CD4-positive, alpha-beta T cell (primary cell): ENCODE measurements at regions not wholly inside any gene's neighbourhood (a gene's known extent, or its start where the extent isn't known, plus 50 kb on each side); places are given as distances from the start of the nearest gene placed in this dataset.
A peak's percentile ranks its signal among the peaks of the same experiment; 100 is the strongest.
"Not testable (repeated sequence)": the region's sequence is repeated elsewhere in the genome, so short reads cannot be mapped to it uniquely, and the experiment has no call there.

Source experiments
- ATAC-seq: fragments of 200-7000 bp; cut with Tn5 transposase; one replicate; pipeline ENCODE4 v1.10.0; 2022; ENCODE audit warnings: mild to moderate bottlenecking; ENCODE audit not compliant: poor library complexity
- CTCF ChIA-PET: fragments of 350-600 bp; sonication (Branson Sonifier 250); formaldehyde crosslinking; loops from one replicate; lab custom pipeline; 2021; ENCODE audit warnings: antibody characterized with exemption, inconsistent platforms; lab: Charles Lee
- POLR2A ChIA-PET: fragments of 350-600 bp; sonication (Branson Sonifier 250); formaldehyde crosslinking; loops from one replicate; lab custom pipeline; 2021; ENCODE audit warnings: antibody characterized with exemption, inconsistent platforms; lab: Charles Lee
- DNase-seq, 14 experiments: peaks; one replicate each; pipeline ENCODE4 v3.0.0-alpha.2; 2013 to 2020; ENCODE audit warnings: mixed read lengths in 2 of 14
- H3K27ac ChIP-seq, 2 donors: one replicate each; pipeline versions ENCODE4 v1.5.1 to v1.7.0; 2013; ENCODE audit warnings: low read length in 2 of 2, low read depth in 1 of 2, mild to moderate bottlenecking in 1 of 2
- H3K27me3 ChIP-seq, 2 experiments: 1 replicate in 1 of 2; 2 replicates in 1 of 2; pipeline versions ENCODE4 v1.6.1 to v1.7.0; 2013; ENCODE audit warnings: low read length in 2 of 2, control low read depth in 1 of 2, mild to moderate bottlenecking in 1 of 2, moderate library complexity in 1 of 2; ENCODE audit not compliant: insufficient read depth in 2 of 2, control insufficient read depth in 1 of 2
- H3K36me3 ChIP-seq: one replicate; pipeline ENCODE4 v1.6.1; 2013; ENCODE audit warnings: low read length, control low read depth; ENCODE audit not compliant: insufficient read depth
- H3K4me1 ChIP-seq: one replicate; pipeline ENCODE4 v1.6.1; 2013; ENCODE audit warnings: low read length, control low read depth; ENCODE audit not compliant: insufficient read depth
- H3K4me3 ChIP-seq: one replicate; pipeline ENCODE4 v1.5.1; 2013; ENCODE audit warnings: mild to moderate bottlenecking, low read length, moderate library complexity
- H3K9me3 ChIP-seq, 2 experiments: 1 replicate in 1 of 2; 2 replicates in 1 of 2; pipeline versions ENCODE4 v1.6.1 to v1.7.0; 2013; ENCODE audit warnings: low read length in 2 of 2, mild to moderate bottlenecking in 2 of 2, control low read depth in 1 of 2, moderate library complexity in 1 of 2; ENCODE audit not compliant: control insufficient read depth in 1 of 2, insufficient read depth in 1 of 2
- H3K27ac Mint-ChIP-seq: one replicate; pipeline ENCODE4 v1.8.0; 2020; ENCODE audit warnings: mixed read lengths
- H3K27me3 Mint-ChIP-seq: one replicate; pipeline ENCODE4 v1.8.0; 2021; ENCODE audit warnings: mixed read lengths
- H3K36me3 Mint-ChIP-seq: one replicate; pipeline ENCODE4 v1.8.0; 2021; ENCODE audit warnings: low read depth, mixed read lengths
- H3K4me1 Mint-ChIP-seq: one replicate; pipeline ENCODE4 v1.8.0; 2021; ENCODE audit warnings: low read depth, mixed read lengths
- H3K4me3 Mint-ChIP-seq: one replicate; pipeline ENCODE4 v1.8.0; 2020; ENCODE audit warnings: mild to moderate bottlenecking, mixed read lengths
- H3K9me3 Mint-ChIP-seq: one replicate; pipeline ENCODE4 v1.8.0; 2020; ENCODE audit warnings: mixed read lengths
- intact Hi-C, 2 experiments: fragments of 100-400 bp; cut with DNase I in 1 of 2; cut with micrococcal nuclease in 1 of 2; formaldehyde crosslinking; loops; one replicate each; pipeline versions ENCODE4 v1.15.1 to v1.9.0; 2023 to 2025; cut with DNase I, micrococcal nuclease
- TF ChIP-seq, protein P1 (sequence below): fragments of 200-600 bp; IDR thresholded peaks from one replicate; pipeline ENCODE4 v1.8.0; 2022; ENCODE audit warnings: antibody characterized with exemption, mild to moderate bottlenecking

DNA sequence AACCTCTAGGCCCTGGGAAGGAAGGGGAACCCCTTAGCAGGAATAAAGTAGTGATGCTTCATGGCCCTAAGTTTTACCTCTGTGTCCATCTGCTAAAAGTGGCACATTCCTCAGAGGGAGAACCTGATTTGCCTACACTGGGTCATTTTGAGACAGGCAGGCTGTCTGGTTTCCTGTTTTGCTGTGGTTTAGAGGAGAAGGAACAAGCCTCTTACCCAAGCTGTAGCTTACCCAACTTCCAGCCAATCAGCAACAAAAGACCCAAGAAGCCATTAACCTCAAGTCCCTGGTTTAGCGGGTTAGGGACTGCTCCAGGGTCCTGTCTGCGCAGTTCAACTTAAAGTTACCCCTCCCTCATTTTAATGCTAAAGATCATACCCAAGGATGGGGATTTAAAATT, 411.0 kb downstream of the MAT2B start:
- CTCF ChIA-PET, result no interaction called here
- POLR2A ChIA-PET, result no interaction called here
- Mint-ChIP-seq H3K4me1 (no peaks in the 10 kb centered on the region), H3K27me3 (no peaks in the 10 kb centered on the region), H3K9me3 (peaks cover 6% of the 10 kb centered on the region), H3K4me3 (no peak overlapping the region), H3K27ac (peak overlapping the region; percentile 40), H3K36me3 (no peaks in the 10 kb centered on the region)
- no peak overlapping the region for H3K4me3 ChIP-seq
- ATAC-seq, result peak; percentile 60
- peak in 3 of 14 experiments; percentile 36 to 58 (median 45) for DNase-seq
- TF ChIP-seq, protein P1, sequence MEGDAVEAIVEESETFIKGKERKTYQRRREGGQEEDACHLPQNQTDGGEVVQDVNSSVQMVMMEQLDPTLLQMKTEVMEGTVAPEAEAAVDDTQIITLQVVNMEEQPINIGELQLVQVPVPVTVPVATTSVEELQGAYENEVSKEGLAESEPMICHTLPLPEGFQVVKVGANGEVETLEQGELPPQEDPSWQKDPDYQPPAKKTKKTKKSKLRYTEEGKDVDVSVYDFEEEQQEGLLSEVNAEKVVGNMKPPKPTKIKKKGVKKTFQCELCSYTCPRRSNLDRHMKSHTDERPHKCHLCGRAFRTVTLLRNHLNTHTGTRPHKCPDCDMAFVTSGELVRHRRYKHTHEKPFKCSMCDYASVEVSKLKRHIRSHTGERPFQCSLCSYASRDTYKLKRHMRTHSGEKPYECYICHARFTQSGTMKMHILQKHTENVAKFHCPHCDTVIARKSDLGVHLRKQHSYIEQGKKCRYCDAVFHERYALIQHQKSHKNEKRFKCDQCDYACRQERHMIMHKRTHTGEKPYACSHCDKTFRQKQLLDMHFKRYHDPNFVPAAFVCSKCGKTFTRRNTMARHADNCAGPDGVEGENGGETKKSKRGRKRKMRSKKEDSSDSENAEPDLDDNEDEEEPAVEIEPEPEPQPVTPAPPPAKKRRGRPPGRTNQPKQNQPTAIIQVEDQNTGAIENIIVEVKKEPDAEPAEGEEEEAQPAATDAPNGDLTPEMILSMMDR, result no peak
- intact Hi-C loops, result no loop called here
- H3K36me3 ChIP-seq, result no peaks in the 10 kb centered on the region
- H3K27me3 ChIP-seq, result no peaks in the 10 kb centered on the region
- peaks cover 0 to 12% of the 10 kb centered on the region in 2 experiments for H3K9me3 ChIP-seq
- H3K27ac ChIP-seq, result no peak overlapping the region
- H3K4me1 ChIP-seq, result no peaks in the 10 kb centered on the region

DNA sequence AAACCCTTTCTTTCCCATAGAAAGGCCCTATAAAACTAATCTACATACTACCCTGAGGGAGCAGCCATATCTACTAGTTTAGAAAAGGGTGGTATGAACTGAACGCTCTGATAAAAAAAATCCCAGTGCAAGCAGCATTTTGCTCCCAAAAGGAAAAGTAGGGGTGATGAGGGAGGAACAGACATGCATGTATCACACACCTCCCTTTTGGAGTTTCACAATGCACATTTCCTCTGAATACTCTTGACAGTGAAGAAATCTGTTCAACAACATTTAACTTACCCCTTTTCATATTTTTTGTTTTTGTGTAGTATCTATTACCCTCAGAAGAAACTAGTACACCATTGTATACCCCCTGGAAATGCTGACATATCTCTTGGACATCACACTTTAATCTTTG, 411.4 kb downstream of the MAT2B start:
- peak overlapping the region; percentile 40 for H3K27ac Mint-ChIP-seq
- no peaks in the 10 kb centered on the region for H3K4me1 Mint-ChIP-seq
- intact Hi-C loops, result no loop called here
- H3K4me1 ChIP-seq, result no peaks in the 10 kb centered on the region
- H3K27me3 ChIP-seq, result no peaks in the 10 kb centered on the region
- H3K27me3 Mint-ChIP-seq, result no peaks in the 10 kb centered on the region
- no peak overlapping the region for H3K4me3 ChIP-seq
- H3K36me3 ChIP-seq, result no peaks in the 10 kb centered on the region
- TF ChIP-seq, protein P1, result no peak
- ChIA-PET CTCF (no interaction called here), POLR2A (no interaction called here)
- peak in 1 of 14 experiments; percentile 36 for DNase-seq
- no peak for ATAC-seq
- H3K36me3 Mint-ChIP-seq, result no peaks in the 10 kb centered on the region
- H3K4me3 Mint-ChIP-seq, result no peak overlapping the region
- H3K27ac ChIP-seq, result no peak overlapping the region
- H3K9me3 ChIP-seq, result peaks cover 0 to 12% of the 10 kb centered on the region in 2 experiments
- peaks cover 6% of the 10 kb centered on the region for H3K9me3 Mint-ChIP-seq

DNA sequence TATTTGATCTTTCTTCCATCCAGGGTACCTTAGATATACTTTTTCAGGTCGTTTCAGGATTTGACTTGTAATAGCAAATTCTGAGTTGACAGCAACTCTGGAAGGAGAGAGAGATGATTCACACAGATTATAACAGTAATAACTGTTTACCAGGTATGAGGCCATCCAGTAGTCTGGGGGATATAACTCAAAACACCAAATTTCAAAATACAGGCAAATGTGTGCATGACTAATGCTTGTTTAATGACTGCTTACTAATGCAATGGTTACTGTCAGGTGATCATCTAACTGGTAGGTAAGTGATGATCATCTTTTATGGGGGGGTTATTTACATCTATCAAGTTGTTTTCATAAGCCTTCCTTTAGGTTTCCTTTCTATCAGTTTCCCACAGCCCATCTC, 412.3 kb downstream of the MAT2B start:
- POLR2A ChIA-PET, result no interaction called here
- no peak for DNase-seq

DNA sequence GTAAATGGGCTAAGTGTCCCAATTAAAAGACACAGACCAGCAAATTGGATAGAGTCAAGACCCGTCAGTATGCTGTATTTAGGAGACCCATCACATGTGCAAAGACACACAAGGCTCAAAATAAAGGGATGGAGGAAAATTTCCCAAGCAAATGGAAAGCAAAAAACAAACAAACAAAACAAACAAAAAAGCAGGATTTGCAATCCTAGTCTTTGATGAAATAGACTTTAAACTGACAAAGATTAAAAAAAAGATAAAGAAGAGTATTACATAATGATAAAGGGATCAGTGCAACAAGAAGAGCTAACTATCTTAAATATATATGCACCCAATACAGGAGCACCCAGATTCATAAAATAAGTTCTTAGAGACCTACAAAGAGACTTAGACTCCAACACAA, 429.6 kb downstream of the MAT2B start:
- H3K4me1 Mint-ChIP-seq, H3K9me3 ChIP-seq, H3K4me1 ChIP-seq, DNase-seq, H3K36me3 Mint-ChIP-seq, H3K4me3 Mint-ChIP-seq, POLR2A ChIA-PET, H3K27ac Mint-ChIP-seq, H3K27me3 Mint-ChIP-seq, ATAC-seq, H3K4me3 ChIP-seq, H3K27me3 ChIP-seq, H3K36me3 ChIP-seq, intact Hi-C loops, H3K27ac ChIP-seq, CTCF ChIA-PET: not testable (repeated sequence)
- H3K9me3 Mint-ChIP-seq, result peaks cover 11% of the 10 kb centered on the region

More for the DNA sequence above, 412.3 kb downstream of the MAT2B start:
- peaks cover 0 to 12% of the 10 kb centered on the region in 2 experiments for H3K9me3 ChIP-seq
- H3K27ac Mint-ChIP-seq, result no peak overlapping the region
- H3K4me1 Mint-ChIP-seq, result no peaks in the 10 kb centered on the region
- no peak overlapping the region for H3K4me3 Mint-ChIP-seq
- no peaks in the 10 kb centered on the region for H3K27me3 ChIP-seq
- ATAC-seq, result no peak
- intact Hi-C loops, result no loop called here
- H3K4me1 ChIP-seq, result no peaks in the 10 kb centered on the region
- no peaks in the 10 kb centered on the region for H3K36me3 Mint-ChIP-seq
- TF ChIP-seq, protein P1, result no peak
- no peak overlapping the region for H3K27ac ChIP-seq
- H3K4me3 ChIP-seq, result no peak overlapping the region
- peaks cover 6% of the 10 kb centered on the region for H3K9me3 Mint-ChIP-seq
- CTCF ChIA-PET, result no interaction called here
- H3K27me3 Mint-ChIP-seq, result no peaks in the 10 kb centered on the region
- no peaks in the 10 kb centered on the region for H3K36me3 ChIP-seq
